ENCODE measurements at regions not wholly inside any gene's neighbourhood (a gene's known extent, or its start where the extent isn't known, plus 50 kb on each side); places are given as distances from the start of the nearest gene placed in this dataset.
A peak's percentile ranks its signal among the peaks of the same experiment; 100 is the strongest.

- DNase-seq: no peak
These were observed 146.7 kb upstream of the PTPN1 start for GRCh38 chr20:50363479-50363878.

- no peak for DNase-seq
These were observed 145.6 kb upstream of the PTPN1 start for GRCh38 chr20:50364542-50364941.

GRCh38 chr20:50366270-50367103 is 143.7 kb upstream of the PTPN1 start:
- peak; percentile 45 for DNase-seq

GRCh38 chr20:50367104-50367674 is 143.0 kb upstream of the PTPN1 start:
- DNase-seq: no peak

GRCh38 chr20:50367739-50368375 is 142.3 kb upstream of the PTPN1 start:
- no peak for DNase-seq

- no peak for DNase-seq
These were observed 141.8 kb upstream of the PTPN1 start for GRCh38 chr20:50368386-50368785.

GRCh38 chr20:50368813-50369224 is 141.4 kb upstream of the PTPN1 start:
- DNase-seq: no peak

GRCh38 chr20:50369225-50370035 is 140.8 kb upstream of the PTPN1 start:
- DNase-seq: no peak

GRCh38 chr20:50370036-50370566 is 140.1 kb upstream of the PTPN1 start:
- no peak for DNase-seq

GRCh38 chr20:50371878-50372769 is 138.1 kb upstream of the PTPN1 start:
- DNase-seq: no peak

- no peak for DNase-seq
These were observed 137.5 kb upstream of the PTPN1 start for GRCh38 chr20:50372770-50373088.

- DNase-seq: no peak
These were observed 136.4 kb upstream of the PTPN1 start for GRCh38 chr20:50373674-50374286.

- DNase-seq: no peak
These were observed 135.6 kb upstream of the PTPN1 start for GRCh38 chr20:50374541-50375078.

GRCh38 chr20:50376179-50376887 is 133.8 kb upstream of the PTPN1 start:
- no peak for DNase-seq

GRCh38 chr20:50376888-50377459 is 133.2 kb upstream of the PTPN1 start:
- DNase-seq: no peak

GRCh38 chr20:50378170-50379000 is 131.8 kb upstream of the PTPN1 start:
- no peak for DNase-seq

GRCh38 chr20:50379049-50379990 is 130.9 kb upstream of the PTPN1 start:
- DNase-seq: no peak
